Dedifferentiated amniotic fluid mesenchymal stem cell (primary cell): ENCODE measurements at regions not wholly inside any gene's neighbourhood (a gene's known extent, or its start where the extent isn't known, plus 50 kb on each side); places are given as distances from the start of the nearest gene placed in this dataset.

Experiments used
- DNase-seq: peaks from one replicate; pipeline ENCODE4 v3.0.0-alpha.2; 2016; ENCODE audit errors: extremely low spot score

DNA sequence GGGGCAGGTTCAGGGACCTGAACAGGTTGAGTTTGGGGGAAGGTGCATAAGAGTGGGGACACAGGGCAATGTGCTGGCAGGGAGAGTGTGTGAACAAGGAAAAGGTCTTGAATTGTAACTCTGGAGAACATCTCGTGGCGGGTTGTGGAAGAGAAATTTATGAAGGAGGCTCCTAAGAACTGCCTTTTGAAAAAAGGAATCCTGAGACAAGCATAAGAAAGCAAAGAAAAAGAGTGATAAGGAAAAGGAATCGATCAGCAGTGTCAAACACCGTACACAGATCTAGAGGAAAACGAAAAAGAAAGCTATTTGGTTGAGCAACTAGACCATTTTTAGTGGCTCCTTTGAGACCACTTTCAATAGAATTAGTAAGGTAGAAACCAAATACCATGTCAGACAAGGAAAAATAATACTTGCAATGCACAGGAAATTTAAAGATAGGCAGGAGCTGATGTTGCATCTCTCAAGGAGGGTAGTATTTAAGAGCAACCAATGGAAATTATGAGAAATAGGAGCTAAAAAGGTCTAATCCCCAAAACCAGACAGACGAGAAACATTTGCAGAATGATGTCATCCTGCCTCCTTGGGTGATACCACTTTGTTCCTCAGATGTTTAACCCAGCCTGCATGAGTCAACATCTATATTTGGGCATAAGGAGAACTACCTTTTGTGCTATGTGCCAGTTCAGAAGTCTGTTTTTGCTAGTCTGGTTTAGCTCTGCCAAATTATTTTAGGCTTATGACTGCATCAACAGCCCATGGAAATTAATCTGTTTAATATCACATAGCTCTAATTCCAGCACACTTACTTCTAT, 64.5 kb upstream of the STK38L start:
- DNase-seq = peak; percentile 87

DNA sequence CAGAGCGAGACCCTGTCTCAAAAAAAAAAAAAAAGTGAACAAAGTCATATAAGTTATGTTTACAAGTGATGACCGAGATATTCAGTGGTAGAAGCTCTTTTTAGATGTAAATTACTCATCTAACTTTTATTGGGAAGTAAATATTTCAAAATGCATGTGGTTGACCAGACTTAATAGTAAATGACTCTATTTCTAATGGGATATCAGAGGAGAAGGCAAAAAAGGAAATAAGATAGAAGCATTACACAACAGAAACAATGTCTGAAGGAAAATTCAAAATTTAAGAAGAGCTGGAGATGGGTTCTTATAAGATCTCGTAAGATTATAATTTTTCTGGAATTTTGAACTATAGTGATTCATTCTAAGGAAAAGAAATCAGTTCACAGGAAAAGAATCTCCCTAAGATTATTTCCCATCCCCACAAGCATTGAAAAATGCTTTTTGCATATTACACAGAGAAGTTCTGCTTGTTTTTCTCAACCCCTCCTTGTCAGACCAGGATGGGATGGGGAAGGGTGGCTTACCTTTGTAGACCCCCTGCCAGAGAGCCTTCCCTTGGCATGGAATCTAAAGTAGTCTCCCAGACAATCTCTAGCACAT, 63.1 kb upstream of the STK38L start:
- DNase-seq = no peak

DNA sequence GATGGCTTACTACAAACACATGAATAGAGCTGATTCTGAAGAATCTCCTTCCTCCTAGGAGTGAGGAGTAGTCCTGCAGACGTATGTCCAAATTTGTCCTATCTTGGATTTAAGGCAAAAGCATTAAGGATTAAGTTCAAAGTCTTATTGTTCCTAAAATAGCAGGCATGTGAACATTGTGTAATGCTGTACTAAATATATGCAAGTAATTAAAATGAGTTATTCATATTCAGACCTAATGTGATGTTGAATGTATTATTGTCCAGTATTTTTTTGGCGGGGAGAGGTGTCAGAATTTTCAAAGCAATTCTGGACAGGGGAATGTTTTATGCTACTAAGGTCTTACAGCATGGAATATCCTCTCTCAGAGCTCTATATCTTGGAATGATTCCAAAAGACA, 60.7 kb upstream of the STK38L start:
- DNase-seq = no peak

DNA sequence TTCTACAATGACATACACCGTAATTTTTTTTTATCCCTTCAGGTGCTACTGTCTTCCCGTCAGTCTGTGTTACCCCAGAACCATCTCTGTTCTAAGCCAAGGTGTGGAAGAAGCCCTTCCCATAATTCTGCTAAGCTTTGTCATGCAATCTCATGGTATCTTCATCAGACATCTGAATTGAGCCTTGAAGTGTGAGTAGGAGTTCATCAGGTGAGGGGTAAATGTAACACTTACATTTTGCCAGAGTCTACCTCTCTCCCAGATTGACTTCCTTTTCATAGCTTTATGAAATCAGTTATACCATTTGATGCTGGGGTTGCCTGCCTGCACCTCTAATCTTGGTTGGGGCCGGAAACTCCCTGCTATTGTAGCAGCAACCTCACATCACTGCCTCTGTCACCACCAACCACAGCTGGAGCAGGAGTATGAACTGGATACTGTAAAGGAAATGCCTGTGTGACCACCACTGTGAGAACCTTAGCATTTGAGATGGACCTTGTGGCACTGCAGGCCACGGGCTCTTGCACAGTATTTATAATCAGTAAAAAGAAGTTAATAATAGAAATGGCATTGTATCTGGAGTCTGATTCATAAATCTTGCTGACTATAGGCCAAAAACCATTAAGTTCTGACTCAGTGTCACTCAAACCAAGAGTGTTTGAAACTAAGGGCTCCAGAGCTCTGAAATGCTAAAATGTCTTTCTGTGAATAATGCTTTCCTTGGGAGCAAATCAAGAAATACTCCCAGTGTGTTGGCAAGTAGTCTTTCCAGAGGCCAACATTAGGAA, 58.7 kb upstream of the STK38L start:
- DNase-seq = peak; percentile 44

DNA sequence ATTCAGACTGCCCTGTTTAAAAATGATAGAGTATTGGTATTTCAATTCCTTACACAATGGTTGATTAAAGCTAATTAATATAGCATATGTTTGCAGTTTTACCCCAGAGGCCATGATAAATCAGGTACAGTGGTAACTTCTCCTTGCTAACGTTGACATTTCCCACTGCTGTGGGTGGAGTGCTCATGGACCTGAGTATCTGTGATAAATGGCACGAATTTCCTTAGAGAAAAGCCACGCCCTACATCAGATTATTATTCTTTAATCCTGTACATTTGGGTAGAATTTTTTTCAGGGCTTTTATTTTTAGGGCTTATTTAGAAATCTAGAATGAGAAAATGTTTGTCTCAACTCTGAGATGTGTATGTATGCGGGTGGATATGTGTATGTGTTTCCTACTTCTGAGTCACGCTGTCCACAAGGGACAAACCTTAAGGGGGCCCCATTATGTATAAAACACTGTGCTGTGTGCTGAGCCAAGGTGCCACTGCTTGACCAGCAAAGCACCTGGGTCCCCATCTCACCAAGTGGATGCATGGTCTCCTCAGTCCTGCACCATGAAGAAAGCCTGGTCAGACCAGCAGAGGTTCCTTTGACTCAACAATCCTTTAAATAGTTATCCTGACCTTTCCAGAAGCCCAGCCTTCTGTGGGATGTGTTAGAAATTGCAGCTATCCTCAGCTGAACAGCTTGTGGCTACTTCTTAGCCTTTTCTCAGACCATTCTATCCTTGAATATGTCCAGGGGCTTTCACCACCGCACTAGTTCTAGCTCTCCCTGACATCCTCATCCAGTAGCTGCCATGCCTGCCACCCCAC, 57.9 kb upstream of the STK38L start:
- no peak for DNase-seq

DNA sequence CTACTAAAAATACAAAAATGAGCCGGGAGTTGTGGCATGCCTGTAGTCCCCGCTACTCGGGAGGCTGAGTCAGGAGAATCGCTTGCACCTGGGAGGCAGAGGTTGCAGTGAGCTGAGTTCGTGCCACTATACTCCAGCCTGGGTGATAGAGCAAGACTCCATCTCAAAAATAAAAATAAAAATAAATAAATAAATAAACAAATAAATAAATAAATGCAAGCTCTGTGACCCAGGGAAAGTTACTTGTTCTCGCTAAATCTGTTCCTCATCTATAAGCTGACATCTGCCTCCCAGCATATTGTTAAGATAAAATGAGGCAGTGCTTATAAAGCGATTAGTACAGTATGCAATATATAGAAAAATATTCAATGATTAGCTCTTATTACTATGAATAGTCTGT, 56.4 kb upstream of the STK38L start:
- no peak for DNase-seq

DNA sequence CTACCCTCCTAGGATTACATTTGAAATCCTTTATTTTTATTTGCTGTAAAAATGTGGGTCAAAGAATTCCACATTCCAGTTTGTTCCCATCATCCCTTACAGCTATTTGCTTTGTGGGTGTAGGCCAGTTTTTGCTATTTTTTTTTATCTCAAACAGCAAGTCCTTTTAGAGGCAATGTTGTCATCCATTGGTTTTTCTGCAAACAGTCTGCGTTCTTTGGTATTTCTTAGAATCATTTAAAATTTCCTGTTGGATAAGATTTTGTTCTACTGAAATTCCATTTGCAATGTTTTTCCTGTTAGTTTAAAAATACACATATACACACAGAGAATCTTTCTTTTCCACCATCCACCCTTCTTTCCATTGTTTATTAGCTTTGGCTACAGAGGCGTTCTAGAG, 53.3 kb upstream of the STK38L start:
- DNase-seq = peak; percentile 90

DNA sequence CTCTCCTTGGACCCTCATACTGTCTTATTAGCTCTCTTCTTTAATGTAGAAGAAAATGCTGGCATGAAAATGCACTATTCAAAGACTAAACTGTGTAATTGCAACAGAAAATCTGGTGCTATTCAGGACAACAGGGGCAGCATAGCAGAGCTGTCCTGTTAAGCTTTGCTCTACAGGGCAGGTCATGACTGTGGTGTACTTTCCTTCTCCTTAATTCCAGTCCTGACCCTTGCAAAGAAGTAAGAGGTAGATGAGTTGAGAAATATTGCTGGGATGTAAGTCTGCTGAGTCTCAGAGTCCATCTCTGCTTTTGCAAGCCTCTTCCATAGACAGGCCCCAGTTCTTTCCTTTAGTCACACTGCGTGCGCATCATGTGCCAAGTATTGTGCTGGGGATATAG, 52.6 kb upstream of the STK38L start:
- DNase-seq = no peak

DNA sequence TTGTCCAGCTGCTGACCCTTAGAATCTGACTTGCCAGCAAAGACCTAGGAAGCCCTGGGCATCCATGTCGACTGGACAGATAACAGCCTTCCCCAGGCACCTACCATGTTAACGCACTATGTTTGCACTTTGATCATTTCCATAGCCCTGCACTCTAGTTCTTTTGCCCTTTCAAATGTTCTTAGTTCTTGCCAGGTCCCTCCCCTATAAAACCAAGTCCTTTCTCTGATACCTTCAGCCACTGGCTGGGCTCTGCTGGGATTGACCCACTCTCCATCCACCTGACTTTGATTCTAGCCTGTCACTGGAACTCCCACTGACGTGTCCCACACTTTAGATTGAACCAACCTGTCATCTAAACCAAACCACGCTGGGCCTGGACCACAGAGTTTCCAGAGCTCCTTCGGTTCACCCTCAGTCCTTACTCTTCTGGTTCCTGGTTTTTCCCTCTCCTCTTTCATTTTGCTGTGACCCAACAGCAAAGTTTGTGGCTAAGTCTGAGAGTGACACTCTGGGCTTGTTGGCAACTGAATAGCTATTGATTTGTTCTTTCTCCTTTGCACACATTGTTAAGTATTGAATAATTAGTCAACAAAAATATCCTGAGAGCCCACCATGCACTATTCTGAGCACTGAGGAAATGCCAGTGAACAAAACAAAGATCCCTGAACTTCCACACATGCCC, 51.8 kb upstream of the STK38L start:
- no peak for DNase-seq

DNA sequence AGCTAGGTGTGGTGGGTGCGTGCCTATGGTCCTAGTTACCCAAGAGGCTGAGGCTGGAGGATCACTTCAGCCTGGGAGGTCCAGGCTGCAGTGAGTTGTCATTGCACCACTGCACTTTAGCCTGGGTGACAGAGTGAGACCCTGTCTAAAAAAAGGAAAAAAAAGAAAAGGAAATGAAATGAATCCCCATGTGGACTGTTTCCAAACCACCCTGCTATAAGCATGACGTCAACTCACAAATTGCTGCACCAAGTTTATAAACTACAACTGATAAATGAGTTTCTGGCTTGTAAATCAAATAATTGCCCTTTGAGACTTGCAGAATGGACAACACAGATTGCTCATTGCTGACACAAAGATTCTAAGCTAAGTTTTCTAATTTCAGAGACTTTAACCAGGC, 51.0 kb upstream of the STK38L start:
- peak; percentile 29 for DNase-seq

DNA sequence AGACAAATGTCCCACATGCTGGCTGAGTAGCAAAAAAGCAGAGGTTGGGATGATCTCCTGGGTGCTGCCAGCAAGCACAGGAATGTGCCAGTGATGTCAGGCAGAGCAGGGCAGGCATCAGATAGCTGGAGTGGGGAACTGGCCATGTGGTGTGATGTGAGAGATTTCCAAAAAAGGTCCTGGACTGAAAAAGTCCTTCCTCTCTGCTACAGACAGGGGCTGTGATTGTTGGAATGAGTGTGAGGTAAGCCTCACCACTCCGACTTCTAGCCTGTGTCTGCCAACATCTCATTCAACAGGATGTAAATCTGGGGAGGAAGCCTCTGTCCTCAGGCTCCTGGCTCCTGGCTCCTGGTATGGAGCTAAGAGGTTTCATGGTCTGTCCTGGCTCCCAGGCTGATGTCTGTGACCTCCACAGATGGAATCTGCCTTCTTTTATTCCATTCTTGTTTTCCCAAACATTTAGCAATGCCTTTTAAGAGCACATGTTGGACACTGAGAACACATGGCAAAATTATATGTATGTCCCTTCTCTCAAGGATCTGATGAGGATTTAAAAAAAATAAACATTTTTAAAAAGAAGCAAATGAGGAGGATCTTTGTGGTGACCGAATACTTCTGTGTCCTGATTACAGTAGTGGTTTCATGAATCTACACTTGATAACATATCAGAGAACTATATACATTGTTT, 50.1 kb upstream of the STK38L start:
- peak; percentile 71 for DNase-seq
